T-cell (primary cell): ENCODE measurements at regions not wholly inside any gene's neighbourhood (a gene's known extent, or its start where the extent isn't known, plus 50 kb on each side); places are given as distances from the start of the nearest gene placed in this dataset.

ENCODE experiments used
- ATAC-seq, 4 experiments: fragments of 200-7000 bp in 3 of 4; fragments of 150-1000 bp in 1 of 4; cut with Tn5 transposase; replicated peaks in 1 of 4; 1 replicate in 3 of 4; 2 replicates in 1 of 4; pipeline ENCODE4 v1.10.0; 2021; ENCODE audit warnings: moderate library complexity in 3 of 4, mild to moderate bottlenecking in 2 of 4, moderate number of reproducible peaks in 1 of 4
- CTCF ChIA-PET, 2 donors: fragments of 300-600 bp; sonication (Branson Sonifier 250); formaldehyde crosslinking; loops; one replicate each; lab custom pipeline; 2022; ENCODE audit warnings: antibody characterized with exemption in 2 of 2; lab: Charles Lee
- POLR2A ChIA-PET, 2 donors: fragments of 300-600 bp; sonication (Branson Sonifier 250); formaldehyde crosslinking; loops; one replicate each; lab custom pipeline; 2022; ENCODE audit warnings: antibody characterized with exemption in 2 of 2; lab: Charles Lee
- DNase-seq, 35 experiments: peaks; one replicate each; pipeline versions ENCODE4 v3.0.0 to v3.0.0-alpha.2; 2013 to 2023
- H3K27ac ChIP-seq: one replicate; pipeline ENCODE4 v1.5.1; 2013; ENCODE audit warnings: low read length
- H3K27me3 ChIP-seq, 2 experiments: replicated peaks in 1 of 2; 1 replicate in 1 of 2; 2 replicates in 1 of 2; pipeline versions ENCODE4 v1.6.1 to v1.7.0; 2013; ENCODE audit warnings: low read length in 1 of 2, mixed read lengths in 1 of 2; ENCODE audit not compliant: control insufficient read depth in 2 of 2, insufficient read depth in 2 of 2; ENCODE audit errors: extremely low read depth in 1 of 2
- H3K36me3 ChIP-seq, 2 donors: 1 replicate in 1 of 2; 2 replicates in 1 of 2; pipeline versions ENCODE4 v1.6.1 to v1.7.0; 2013; ENCODE audit warnings: low read length in 1 of 2; ENCODE audit not compliant: control insufficient read depth in 2 of 2, insufficient read depth in 1 of 2; ENCODE audit errors: extremely low read depth in 1 of 2
- H3K4me1 ChIP-seq, 2 experiments: 1 replicate in 1 of 2; 2 replicates in 1 of 2; pipeline versions ENCODE4 v1.6.1 to v1.7.0; 2013; ENCODE audit warnings: low read length in 2 of 2, mixed read lengths in 1 of 2; ENCODE audit not compliant: insufficient read depth in 2 of 2, control insufficient read depth in 1 of 2; ENCODE audit errors: extremely low read depth in 1 of 2
- H3K4me3 ChIP-seq, 2 donors: 1 replicate in 1 of 2; 2 replicates in 1 of 2; pipeline versions ENCODE4 v1.5.1 to v1.7.0; 2013; ENCODE audit warnings: mild to moderate bottlenecking in 2 of 2, low read length in 1 of 2, moderate library complexity in 1 of 2; ENCODE audit not compliant: control insufficient read depth in 1 of 2; ENCODE audit errors: extremely low read depth in 1 of 2
- H3K9me3 ChIP-seq: 2 replicates; pipeline ENCODE4 v1.7.0; 2013
- H3K27ac Mint-ChIP-seq, 2 donors: one replicate each; pipeline ENCODE4 v1.8.0; 2020 to 2021; ENCODE audit warnings: mild to moderate bottlenecking in 2 of 2, mixed read lengths in 2 of 2
- H3K27me3 Mint-ChIP-seq, 2 donors: one replicate each; pipeline ENCODE4 v1.8.0; 2021 to 2022; ENCODE audit warnings: mixed read lengths in 2 of 2
- H3K36me3 Mint-ChIP-seq: one replicate; pipeline ENCODE4 v1.8.0; 2021; ENCODE audit warnings: mixed read lengths
- H3K4me1 Mint-ChIP-seq, 3 donors: one replicate each; pipeline ENCODE4 v1.8.0; 2020 to 2022; ENCODE audit warnings: mixed read lengths in 3 of 3, mild to moderate bottlenecking in 1 of 3
- H3K4me3 Mint-ChIP-seq, 3 donors: one replicate each; pipeline ENCODE4 v1.8.0; 2020 to 2022; ENCODE audit warnings: mild to moderate bottlenecking in 3 of 3, mixed read lengths in 3 of 3, moderate library complexity in 3 of 3
- H3K9me3 Mint-ChIP-seq, 3 donors: one replicate each; pipeline ENCODE4 v1.8.0; 2020 to 2022; ENCODE audit warnings: mixed read lengths in 3 of 3
- WGBS: methylation state at CpG from one replicate; pipeline ENCODE4 v1.1.5; 2013; ENCODE audit warnings: missing lambda C conversion rate; ENCODE audit not compliant: insufficient coverage; 5-methylcytosine and 5-hydroxymethylcytosine counted together

DNA sequence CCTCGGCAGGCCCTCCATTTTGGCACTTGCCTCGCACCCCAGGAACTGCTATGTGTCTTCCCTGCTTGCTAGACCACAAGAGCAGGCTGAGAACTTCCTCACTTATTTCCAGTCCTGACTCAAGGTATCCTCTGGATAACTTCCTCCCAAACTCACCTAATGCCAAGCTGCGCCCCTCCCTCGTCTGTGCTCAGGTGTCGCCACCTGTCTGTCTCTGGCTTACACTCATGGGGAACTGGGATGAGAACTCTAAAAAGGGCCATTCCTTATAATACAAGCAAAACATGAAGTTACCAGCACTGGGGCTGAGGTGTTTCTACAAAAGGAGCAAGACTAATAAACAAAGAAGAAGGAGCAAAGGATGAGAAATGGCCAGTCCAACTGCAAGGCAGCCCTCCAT lies 191.5 kb upstream of the RMP24 start:
- no peaks in the 10 kb centered on the region for H3K9me3 ChIP-seq
- POLR2A ChIA-PET = no interaction called here
- peaks cover 2 to 4% of the 10 kb centered on the region in 2 experiments for H3K27me3 ChIP-seq
- no peak overlapping the region for H3K4me3 Mint-ChIP-seq
- peaks cover 0 to 2% (median 0%) of the 10 kb centered on the region in 3 donors for H3K9me3 Mint-ChIP-seq
- H3K27me3 Mint-ChIP-seq = peaks cover 8 to 16% of the 10 kb centered on the region in 2 donors
- no peaks in the 10 kb centered on the region for H3K36me3 Mint-ChIP-seq
- H3K36me3 ChIP-seq = no peaks in the 10 kb centered on the region
- H3K27ac Mint-ChIP-seq = no peak overlapping the region
- H3K4me1 Mint-ChIP-seq = no peaks in the 10 kb centered on the region
- CTCF ChIA-PET = no interaction called here
- ATAC-seq (no peak), DNase-seq (no peak)
- H3K27ac ChIP-seq = no peak overlapping the region
- 55% methylated on average over 2 of the region's 5 CpGs for WGBS
- no peak overlapping the region for H3K4me3 ChIP-seq
- no peaks in the 10 kb centered on the region for H3K4me1 ChIP-seq

DNA sequence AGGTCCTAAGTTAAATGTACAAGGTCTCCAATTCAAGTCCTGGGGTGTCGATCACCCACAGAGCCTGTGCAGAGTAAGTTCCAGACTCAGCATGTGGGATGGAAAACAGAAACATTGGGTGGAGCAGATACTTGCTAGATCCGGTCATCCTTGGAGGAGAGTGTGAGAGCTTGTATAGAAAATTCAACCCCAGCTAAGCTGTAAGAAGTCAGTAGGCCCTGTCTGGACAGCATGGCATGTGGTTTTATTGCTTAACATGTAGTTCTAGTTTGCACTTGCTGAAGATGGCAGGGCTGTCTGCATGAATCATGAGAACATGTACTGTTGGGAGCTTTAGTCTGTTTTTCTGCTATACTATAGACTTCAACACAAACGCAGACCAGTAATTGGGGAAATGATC lies 189.6 kb upstream of the RMP24 start:
- DNase-seq (no peak), ATAC-seq (no peak)
- Histone ChIP-seq H3K4me1 (no peaks in the 10 kb centered on the region), H3K27ac (no peak overlapping the region), H3K27me3 (peaks cover 0 to 4% of the 10 kb centered on the region in 2 experiments), H3K9me3 (no peaks in the 10 kb centered on the region), H3K4me3 (no peak overlapping the region), H3K36me3 (no peaks in the 10 kb centered on the region)
- CTCF ChIA-PET = no interaction called here
- Mint-ChIP-seq H3K27ac (no peak overlapping the region), H3K36me3 (no peaks in the 10 kb centered on the region), H3K4me3 (no peak overlapping the region), H3K4me1 (no peaks in the 10 kb centered on the region), H3K27me3 (peaks cover 11 to 15% of the 10 kb centered on the region in 2 donors), H3K9me3 (no peaks in the 10 kb centered on the region)
- POLR2A ChIA-PET = no interaction called here
- 100% methylated on average over 1 of the region's 3 CpGs for WGBS

DNA sequence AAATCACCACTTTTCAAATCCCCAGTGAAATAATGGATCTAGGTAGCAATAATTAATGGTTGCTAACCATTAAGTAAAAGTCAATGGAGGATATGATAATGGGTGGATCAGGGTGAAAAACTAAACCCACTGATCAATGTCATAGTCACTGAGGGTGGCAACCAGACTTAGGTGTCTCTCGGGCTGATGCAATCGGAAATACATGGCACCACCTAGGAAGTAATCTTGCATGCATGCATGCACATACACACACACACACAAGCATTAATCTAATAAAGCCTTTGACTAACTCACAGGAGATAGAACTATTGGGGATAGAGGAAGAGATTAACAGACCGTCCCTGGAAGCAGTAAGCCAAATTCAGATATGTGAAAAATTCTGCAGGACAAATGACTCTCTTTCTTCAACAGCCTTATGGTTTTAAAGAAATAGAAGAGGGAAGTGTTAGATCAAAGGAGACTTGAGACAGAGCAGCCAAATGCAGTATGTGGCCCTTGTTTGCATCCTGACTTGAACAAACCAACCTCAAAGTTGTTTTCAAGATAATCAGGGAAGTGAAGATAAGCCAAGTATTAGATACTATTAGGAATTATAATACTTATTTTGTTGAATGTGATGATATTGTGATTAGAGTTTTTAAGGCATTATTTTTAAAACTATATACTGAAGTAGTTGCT lies 186.0 kb upstream of the RMP24 start:
- no peaks in the 10 kb centered on the region for H3K36me3 ChIP-seq
- H3K4me1 ChIP-seq = no peaks in the 10 kb centered on the region
- no peaks in the 10 kb centered on the region for H3K36me3 Mint-ChIP-seq
- no peak overlapping the region for H3K27ac ChIP-seq
- ChIA-PET CTCF (no interaction called here), POLR2A (no interaction called here)
- H3K27ac Mint-ChIP-seq = no peak overlapping the region
- no peaks in the 10 kb centered on the region for H3K4me1 Mint-ChIP-seq
- no peak for ATAC-seq
- H3K27me3 ChIP-seq = peaks cover 0 to 4% of the 10 kb centered on the region in 2 experiments
- H3K27me3 Mint-ChIP-seq = peaks cover 15 to 18% of the 10 kb centered on the region in 2 donors
- H3K4me3 Mint-ChIP-seq = no peak overlapping the region
- no CpG with 5 or more reads among the region's 3 CpGs for WGBS
- H3K4me3 ChIP-seq = no peak overlapping the region
- no peaks in the 10 kb centered on the region for H3K9me3 Mint-ChIP-seq
- no peak for DNase-seq
- no peaks in the 10 kb centered on the region for H3K9me3 ChIP-seq

DNA sequence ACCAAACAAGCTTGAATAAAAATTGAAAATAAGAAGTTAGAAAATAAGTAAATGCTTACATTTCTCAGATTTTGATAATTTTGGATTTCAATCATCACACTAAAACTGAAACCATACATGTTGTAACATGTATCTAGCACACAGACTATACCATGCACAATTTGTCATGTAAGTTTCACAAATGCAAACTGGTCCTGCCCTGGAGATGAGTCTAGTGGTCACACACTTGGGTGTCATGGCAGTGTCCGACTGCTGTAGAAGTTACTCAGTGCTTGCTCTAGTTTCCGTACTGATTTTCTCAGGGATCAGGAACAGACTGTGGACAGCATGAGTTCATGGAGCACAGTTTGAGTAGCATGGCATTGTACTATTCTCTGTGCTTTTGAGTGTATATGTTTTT lies 182.9 kb upstream of the RMP24 start:
- ChIA-PET CTCF (no interaction called here), POLR2A (no interaction called here)
- Mint-ChIP-seq H3K9me3 (no peaks in the 10 kb centered on the region), H3K27me3 (peaks cover 22 to 27% of the 10 kb centered on the region in 2 donors), H3K4me3 (no peak overlapping the region), H3K27ac (no peak overlapping the region), H3K4me1 (no peaks in the 10 kb centered on the region), H3K36me3 (no peaks in the 10 kb centered on the region)
- Histone ChIP-seq H3K4me1 (no peaks in the 10 kb centered on the region), H3K4me3 (no peak overlapping the region), H3K27me3 (peaks cover 0 to 4% of the 10 kb centered on the region in 2 experiments), H3K9me3 (no peaks in the 10 kb centered on the region), H3K27ac (no peak overlapping the region), H3K36me3 (no peaks in the 10 kb centered on the region)
- 88% methylated on average over 2 of the region's 2 CpGs for WGBS
- DNase-seq = no peak
- ATAC-seq = no peak

DNA sequence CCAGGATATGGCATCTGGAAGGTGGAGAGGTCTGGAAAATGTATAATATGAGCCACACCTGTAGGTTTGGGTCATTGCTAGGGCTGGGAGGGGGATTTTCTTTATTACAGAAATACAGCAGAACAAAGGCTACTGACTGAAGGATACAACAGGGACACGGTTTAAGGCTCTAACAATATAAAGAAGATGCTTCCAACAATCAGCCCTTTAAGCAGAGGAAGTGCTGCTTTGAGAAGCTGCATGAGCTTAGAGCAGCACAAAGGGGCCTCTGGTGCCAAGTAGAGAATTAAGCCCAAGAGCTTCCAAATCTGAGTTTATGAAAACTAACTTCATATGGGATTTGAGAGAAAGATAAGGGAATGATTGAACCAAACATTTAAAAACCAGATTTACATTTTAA lies 174.5 kb upstream of the RMP24 start:
- Mint-ChIP-seq H3K4me1 (no peaks in the 10 kb centered on the region), H3K27ac (no peak overlapping the region), H3K27me3 (peaks cover 3 to 12% of the 10 kb centered on the region in 2 donors), H3K9me3 (no peaks in the 10 kb centered on the region), H3K4me3 (no peak overlapping the region), H3K36me3 (no peaks in the 10 kb centered on the region)
- no peaks in the 10 kb centered on the region for H3K36me3 ChIP-seq
- H3K9me3 ChIP-seq = peaks cover 2% of the 10 kb centered on the region
- ChIA-PET POLR2A (no interaction called here), CTCF (no interaction called here)
- no peak for ATAC-seq
- WGBS = 0% methylated on average over 1 of the region's 1 CpG
- DNase-seq = no peak
- no peaks in the 10 kb centered on the region for H3K27me3 ChIP-seq
- H3K4me3 ChIP-seq = no peak overlapping the region
- H3K27ac ChIP-seq = no peak overlapping the region
- H3K4me1 ChIP-seq = no peaks in the 10 kb centered on the region

DNA sequence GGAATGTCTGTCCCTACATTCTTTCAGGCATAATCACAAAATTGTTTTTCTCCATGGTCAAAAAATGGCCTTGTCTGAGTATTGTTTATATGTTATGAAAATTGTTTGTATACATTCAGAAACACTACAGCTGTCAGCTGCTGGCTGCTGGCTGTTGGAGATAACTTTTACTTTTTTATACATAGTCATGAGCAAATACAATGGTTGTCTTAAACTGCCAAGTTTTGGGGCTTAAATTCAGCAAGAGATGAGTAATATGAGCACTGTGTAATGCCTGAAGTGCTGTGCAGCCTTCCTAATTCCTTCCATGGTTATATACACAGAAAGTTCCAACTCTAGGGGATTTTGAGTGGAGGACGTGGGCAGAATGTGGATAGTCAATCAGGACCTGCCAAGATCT lies 168.9 kb upstream of the RMP24 start:
- peaks cover 6 to 24% of the 10 kb centered on the region in 2 donors for H3K27me3 Mint-ChIP-seq
- no CpG with 5 or more reads among the region's 1 CpG for WGBS
- H3K4me3 ChIP-seq = no peak overlapping the region
- ATAC-seq (no peak), DNase-seq (no peak)
- H3K4me3 Mint-ChIP-seq = no peak overlapping the region
- H3K9me3 ChIP-seq = peaks cover 2% of the 10 kb centered on the region
- no peaks in the 10 kb centered on the region for H3K36me3 ChIP-seq
- no peaks in the 10 kb centered on the region for H3K9me3 Mint-ChIP-seq
- ChIA-PET POLR2A (no interaction called here), CTCF (no interaction called here)
- H3K27ac Mint-ChIP-seq = no peak overlapping the region
- peaks cover 0 to 5% of the 10 kb centered on the region in 2 experiments for H3K27me3 ChIP-seq
- no peak overlapping the region for H3K27ac ChIP-seq
- H3K36me3 Mint-ChIP-seq = no peaks in the 10 kb centered on the region
- H3K4me1 ChIP-seq = no peaks in the 10 kb centered on the region
- H3K4me1 Mint-ChIP-seq = no peaks in the 10 kb centered on the region

DNA sequence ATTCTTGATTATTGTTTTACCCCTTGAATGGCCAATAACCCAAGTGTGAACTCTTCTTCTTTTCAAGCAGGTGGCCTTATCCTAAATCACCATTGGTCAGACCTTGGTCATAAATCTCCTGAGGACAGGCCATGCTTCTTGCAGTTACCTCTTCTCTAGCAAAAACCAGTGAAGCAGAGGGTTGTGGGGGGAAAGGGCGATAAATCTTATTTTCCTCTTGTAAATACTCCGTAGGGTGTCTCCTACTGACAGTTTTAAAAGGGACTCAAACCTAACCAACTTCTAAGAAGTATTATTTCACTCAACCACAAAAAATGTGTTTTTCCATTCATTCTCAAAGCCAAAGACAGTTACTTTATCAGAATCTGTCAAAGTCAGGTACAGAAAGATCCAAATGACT lies 168.1 kb upstream of the RMP24 start:
- CTCF ChIA-PET = no interaction called here
- no peaks in the 10 kb centered on the region for H3K4me1 ChIP-seq
- H3K9me3 ChIP-seq = peaks cover 2% of the 10 kb centered on the region
- H3K27ac Mint-ChIP-seq = no peak overlapping the region
- H3K27me3 ChIP-seq = peaks cover 0 to 11% of the 10 kb centered on the region in 2 experiments
- no CpG with 5 or more reads among the region's 2 CpGs for WGBS
- no peak for DNase-seq
- H3K27me3 Mint-ChIP-seq = peaks cover 9 to 31% of the 10 kb centered on the region in 2 donors
- H3K27ac ChIP-seq = no peak overlapping the region
- no peaks in the 10 kb centered on the region for H3K9me3 Mint-ChIP-seq
- H3K36me3 Mint-ChIP-seq = no peaks in the 10 kb centered on the region
- H3K36me3 ChIP-seq = no peaks in the 10 kb centered on the region
- no peak for ATAC-seq
- H3K4me3 Mint-ChIP-seq = no peak overlapping the region
- peaks cover 0 to 1% (median 0%) of the 10 kb centered on the region in 3 donors for H3K4me1 Mint-ChIP-seq
- no peak overlapping the region for H3K4me3 ChIP-seq
- POLR2A ChIA-PET = no interaction called here
